ENCODE measurements at regions not wholly inside any gene's neighbourhood (a gene's known extent, or its start where the extent isn't known, plus 50 kb on each side); places are given as distances from the start of the nearest gene placed in this dataset.

DNA sequence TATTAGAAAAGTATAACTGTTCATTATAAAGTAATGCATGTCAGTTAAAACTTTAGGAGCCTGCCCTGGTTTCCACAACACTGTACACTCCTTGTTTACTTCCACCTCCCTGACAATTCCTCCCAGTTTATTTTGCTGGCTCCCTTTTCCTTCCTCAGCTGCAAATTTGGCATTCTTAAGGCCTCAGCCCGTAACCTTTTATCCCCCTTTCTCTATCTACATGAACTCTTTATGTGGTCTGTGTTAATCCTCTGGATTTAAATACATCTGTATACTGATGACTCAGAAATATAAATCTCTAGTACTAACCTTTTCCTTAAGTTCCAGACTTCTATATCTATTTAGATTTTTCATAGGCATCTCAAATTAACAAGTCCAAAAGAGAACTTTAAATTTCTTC, 143.6 kb downstream of the OTOL1 start:
- no TSS peak for BruUV-seq (replicated peaks)
- ATAC-seq (no peak), DNase-seq (ENCODE audit: low read depth, low spot score) (no peak), FAIRE-seq (no peak)
- Histone ChIP-seq H3K9me3 (replicated peaks; ENCODE audit: control insufficient read depth, insufficient read depth, low read length) (no peaks in the 10 kb centered on the region), H3K36me3 (ENCODE audit: control insufficient read depth in 2 of 2, insufficient read depth in 2 of 2, low read length in 1 of 2) (no peaks in the 10 kb centered on the region), H2AFZ (ENCODE audit: control insufficient read depth, low read depth, low read length) (no peak overlapping the region), H3K9ac (ENCODE audit: control insufficient read depth, insufficient read depth, low read length) (no peak overlapping the region), H3K79me2 (ENCODE audit: control insufficient read depth, insufficient read depth, low read length) (no peaks in the 10 kb centered on the region), H3K4me3 (no peak overlapping the region), H3K4me2 (ENCODE audit: control insufficient read depth, insufficient read depth) (no peak overlapping the region), H4K20me1 (ENCODE audit: control insufficient read depth, insufficient read depth) (no peaks in the 10 kb centered on the region), H3K27me3 (replicated peaks in 1 of 2; ENCODE audit: control insufficient read depth in 2 of 2, insufficient read depth in 2 of 2, low read length in 1 of 2) (no peaks in the 10 kb centered on the region), H3K4me1 (ENCODE audit: control insufficient read depth, insufficient read depth, low read length) (no peaks in the 10 kb centered on the region), H3K27ac (ENCODE audit: control insufficient read depth, insufficient read depth) (no peak overlapping the region)
- TF ChIP-seq NFYB (IDR thresholded peaks at IDR 0.05; ENCODE audit: insufficient read depth, low read depth, low read length) (no peak), POU2F2 (IDR thresholded peaks at IDR 0.05; ENCODE audit: borderline replicate concordance, low read depth, low read length) (no peak), TARDBP (IDR thresholded peaks at IDR 0.05; ENCODE audit: borderline replicate concordance) (no peak), CBFB (IDR thresholded peaks at IDR 0.05; ENCODE audit: low read depth) (no peak), SP1 (IDR thresholded peaks at IDR 0.05; ENCODE audit: low read depth, low read length) (no peak), RELA (IDR thresholded peaks at IDR 0.05; ENCODE audit: borderline replicate concordance, partially characterized antibody) (no peak), MTA3 (IDR thresholded peaks at IDR 0.05; ENCODE audit: borderline replicate concordance, low read length) (no peak), RAD21 (IDR thresholded peaks at IDR 0.05; ENCODE audit: insufficient read depth, low read depth, low read length) (no peak), NFXL1 (IDR thresholded peaks at IDR 0.05; ENCODE audit: borderline replicate concordance) (no peak), RCOR1 (conservative IDR thresholded peaks at IDR 0.05; ENCODE audit: low read depth, low read length) (no peak), BCL11A (IDR thresholded peaks at IDR 0.05; ENCODE audit: low read depth, low read length) (no peak), CHD2 (IDR thresholded peaks at IDR 0.05; ENCODE audit: borderline replicate concordance, low read depth, low read length) (no peak), EZH2 (IDR thresholded peaks at IDR 0.05; ENCODE audit: borderline replicate concordance, control insufficient read depth, low read depth, low read length) (no peak), RBBP5 (conservative IDR thresholded peaks at IDR 0.05) (no peak), YBX1 (IDR thresholded peaks at IDR 0.05) (no peak), LARP7 (IDR thresholded peaks at IDR 0.05) (no peak), SREBF1 (IDR thresholded peaks at IDR 0.05; ENCODE audit: low read length) (no peak)
- TF ChIP-seq, protein P1, sequence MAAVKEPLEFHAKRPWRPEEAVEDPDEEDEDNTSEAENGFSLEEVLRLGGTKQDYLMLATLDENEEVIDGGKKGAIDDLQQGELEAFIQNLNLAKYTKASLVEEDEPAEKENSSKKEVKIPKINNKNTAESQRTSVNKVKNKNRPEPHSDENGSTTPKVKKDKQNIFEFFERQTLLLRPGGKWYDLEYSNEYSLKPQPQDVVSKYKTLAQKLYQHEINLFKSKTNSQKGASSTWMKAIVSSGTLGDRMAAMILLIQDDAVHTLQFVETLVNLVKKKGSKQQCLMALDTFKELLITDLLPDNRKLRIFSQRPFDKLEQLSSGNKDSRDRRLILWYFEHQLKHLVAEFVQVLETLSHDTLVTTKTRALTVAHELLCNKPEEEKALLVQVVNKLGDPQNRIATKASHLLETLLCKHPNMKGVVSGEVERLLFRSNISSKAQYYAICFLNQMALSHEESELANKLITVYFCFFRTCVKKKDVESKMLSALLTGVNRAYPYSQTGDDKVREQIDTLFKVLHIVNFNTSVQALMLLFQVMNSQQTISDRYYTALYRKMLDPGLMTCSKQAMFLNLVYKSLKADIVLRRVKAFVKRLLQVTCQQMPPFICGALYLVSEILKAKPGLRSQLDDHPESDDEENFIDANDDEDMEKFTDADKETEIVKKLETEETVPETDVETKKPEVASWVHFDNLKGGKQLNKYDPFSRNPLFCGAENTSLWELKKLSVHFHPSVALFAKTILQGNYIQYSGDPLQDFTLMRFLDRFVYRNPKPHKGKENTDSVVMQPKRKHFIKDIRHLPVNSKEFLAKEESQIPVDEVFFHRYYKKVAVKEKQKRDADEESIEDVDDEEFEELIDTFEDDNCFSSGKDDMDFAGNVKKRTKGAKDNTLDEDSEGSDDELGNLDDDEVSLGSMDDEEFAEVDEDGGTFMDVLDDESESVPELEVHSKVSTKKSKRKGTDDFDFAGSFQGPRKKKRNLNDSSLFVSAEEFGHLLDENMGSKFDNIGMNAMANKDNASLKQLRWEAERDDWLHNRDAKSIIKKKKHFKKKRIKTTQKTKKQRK (IDR thresholded peaks at IDR 0.05; ENCODE audit: low read depth, low read length), result no peak
- TF ChIP-seq, protein P2, sequence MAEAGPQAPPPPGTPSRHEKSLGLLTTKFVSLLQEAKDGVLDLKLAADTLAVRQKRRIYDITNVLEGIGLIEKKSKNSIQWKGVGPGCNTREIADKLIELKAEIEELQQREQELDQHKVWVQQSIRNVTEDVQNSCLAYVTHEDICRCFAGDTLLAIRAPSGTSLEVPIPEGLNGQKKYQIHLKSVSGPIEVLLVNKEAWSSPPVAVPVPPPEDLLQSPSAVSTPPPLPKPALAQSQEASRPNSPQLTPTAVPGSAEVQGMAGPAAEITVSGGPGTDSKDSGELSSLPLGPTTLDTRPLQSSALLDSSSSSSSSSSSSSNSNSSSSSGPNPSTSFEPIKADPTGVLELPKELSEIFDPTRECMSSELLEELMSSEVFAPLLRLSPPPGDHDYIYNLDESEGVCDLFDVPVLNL (IDR thresholded peaks at IDR 0.05; ENCODE audit: low read depth, low read length), result no peak
- RAD21 ChIA-PET (ENCODE audit: unreplicated experiment), result no interaction called here
- in situ Hi-C loops (cut with MboI) (no loop called here), intact Hi-C loops (cut with micrococcal nuclease; ENCODE audit: unreplicated experiment) (no loop called here)
- POLR2A ChIA-PET, result no interaction called here
- WGBS (ENCODE audit: insufficient coverage, insufficient replicate concordance, low lambda C conversion rate, missing lambda C conversion rate), result 0% methylated on average over 1 of the region's 1 CpG
- CTCF ChIA-PET, result interaction anchor here (1.0 kb wide), 1 partner anchor 41 kb away, joined by 3 read pairs; no protein-coding TSS in a partner anchor
- SMC1A ChIA-PET (ENCODE audit: uncharacterized antibody, unreplicated experiment), result interaction anchor here (1.0 kb wide), 1 partner anchor 799 kb away, joined by 3 read pairs; no protein-coding TSS in a partner anchor
